HG02571 (cell line): ENCODE measurements at regions not wholly inside any gene's neighbourhood (a gene's known extent, or its start where the extent isn't known, plus 50 kb on each side); places are given as distances from the start of the nearest gene placed in this dataset.
"Not testable (repeated sequence)": the region's sequence is repeated elsewhere in the genome, so short reads cannot be mapped to it uniquely, and the experiment has no call there.

Experiments used
- ATAC-seq: cut with Tn5 transposase; IDR thresholded peaks from one replicate; pipeline ENCODE4 v1.9.1; 2021; ENCODE audit warnings: mild to moderate bottlenecking, moderate library complexity; ENCODE audit not compliant: unreplicated experiment

GRCh38 chr5:111836426-111836825 is 79.4 kb upstream of the NREP start:
- ATAC-seq = no peak

- ATAC-seq = no peak
These were observed 78.1 kb upstream of the NREP start for GRCh38 chr5:111834926-111835599.

- no peak for ATAC-seq
These were observed 73.3 kb upstream of the NREP start for GRCh38 chr5:111830333-111830732.

GRCh38 chr5:111829701-111830100 is 72.7 kb upstream of the NREP start:
- ATAC-seq = no peak

- no peak for ATAC-seq
These were observed 69.1 kb upstream of the NREP start for GRCh38 chr5:111826064-111826463.

GRCh38 chr5:111820072-111820471 is 63.1 kb upstream of the NREP start:
- no peak for ATAC-seq

GRCh38 chr5:111819028-111819427 is 62.0 kb upstream of the NREP start:
- ATAC-seq = not testable (repeated sequence)

GRCh38 chr5:111813537-111813936 is 56.5 kb upstream of the NREP start:
- ATAC-seq = no peak

- no peak for ATAC-seq
These were observed 53.1 kb upstream of the NREP start for GRCh38 chr5:111810112-111810511.
